ENCODE measurements at regions not wholly inside any gene's neighbourhood (a gene's known extent, or its start where the extent isn't known, plus 50 kb on each side); places are given as distances from the start of the nearest gene placed in this dataset.

DNA sequence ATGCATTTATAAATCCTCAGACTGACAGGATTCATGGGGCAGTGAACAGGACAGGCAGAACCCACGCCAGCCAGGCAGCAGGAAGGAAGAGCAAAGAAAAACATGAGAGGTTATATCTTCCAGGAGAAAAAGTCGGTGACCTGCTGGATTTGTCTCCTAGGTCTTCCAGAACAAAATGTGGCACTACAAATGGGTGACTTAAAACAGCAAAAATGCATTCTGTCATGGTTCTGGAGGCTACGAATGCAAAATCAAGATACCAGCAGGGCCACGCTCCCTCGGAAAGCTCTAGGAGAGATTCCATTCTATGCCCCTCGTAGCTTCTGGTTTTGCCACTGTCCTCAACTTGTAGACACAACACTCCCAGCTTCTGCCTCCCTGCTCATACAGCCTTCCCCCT is 63.4 kb downstream of the PSMG1 start:
- TF ChIP-seq ZNF610 (tag by site-specific recombination; IDR thresholded peaks at IDR 0.05; ENCODE audit: borderline replicate concordance) (no peak), ZNF311 (tag by site-specific recombination; IDR thresholded peaks at IDR 0.05; ENCODE audit: borderline replicate concordance) (no peak), ZNF155 (tag by site-specific recombination; IDR thresholded peaks at IDR 0.05) (no peak), ZNF76 (tag by site-specific recombination; IDR thresholded peaks at IDR 0.05; ENCODE audit: borderline replicate concordance, low read depth) (no peak), MYNN (tag by site-specific recombination; IDR thresholded peaks at IDR 0.05; ENCODE audit: borderline replicate concordance) (no peak), ZNF530 (tag by site-specific recombination; IDR thresholded peaks at IDR 0.05; ENCODE audit: low read depth) (no peak), ZNF274 (IDR thresholded peaks at IDR 0.05; ENCODE audit: low read length) (no peak), ZNF274 (tag by site-specific recombination; IDR thresholded peaks at IDR 0.05; ENCODE audit: borderline replicate concordance) (no peak), ZNF707 (tag by site-specific recombination; IDR thresholded peaks at IDR 0.05) (no peak), HOXC10 (CRISPR knock-in tag; IDR thresholded peaks at IDR 0.05) (no peak)
- TF ChIP-seq, protein P1, sequence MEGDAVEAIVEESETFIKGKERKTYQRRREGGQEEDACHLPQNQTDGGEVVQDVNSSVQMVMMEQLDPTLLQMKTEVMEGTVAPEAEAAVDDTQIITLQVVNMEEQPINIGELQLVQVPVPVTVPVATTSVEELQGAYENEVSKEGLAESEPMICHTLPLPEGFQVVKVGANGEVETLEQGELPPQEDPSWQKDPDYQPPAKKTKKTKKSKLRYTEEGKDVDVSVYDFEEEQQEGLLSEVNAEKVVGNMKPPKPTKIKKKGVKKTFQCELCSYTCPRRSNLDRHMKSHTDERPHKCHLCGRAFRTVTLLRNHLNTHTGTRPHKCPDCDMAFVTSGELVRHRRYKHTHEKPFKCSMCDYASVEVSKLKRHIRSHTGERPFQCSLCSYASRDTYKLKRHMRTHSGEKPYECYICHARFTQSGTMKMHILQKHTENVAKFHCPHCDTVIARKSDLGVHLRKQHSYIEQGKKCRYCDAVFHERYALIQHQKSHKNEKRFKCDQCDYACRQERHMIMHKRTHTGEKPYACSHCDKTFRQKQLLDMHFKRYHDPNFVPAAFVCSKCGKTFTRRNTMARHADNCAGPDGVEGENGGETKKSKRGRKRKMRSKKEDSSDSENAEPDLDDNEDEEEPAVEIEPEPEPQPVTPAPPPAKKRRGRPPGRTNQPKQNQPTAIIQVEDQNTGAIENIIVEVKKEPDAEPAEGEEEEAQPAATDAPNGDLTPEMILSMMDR (tag by site-specific recombination; IDR thresholded peaks at IDR 0.05), result no peak
- TF ChIP-seq, protein P2, sequence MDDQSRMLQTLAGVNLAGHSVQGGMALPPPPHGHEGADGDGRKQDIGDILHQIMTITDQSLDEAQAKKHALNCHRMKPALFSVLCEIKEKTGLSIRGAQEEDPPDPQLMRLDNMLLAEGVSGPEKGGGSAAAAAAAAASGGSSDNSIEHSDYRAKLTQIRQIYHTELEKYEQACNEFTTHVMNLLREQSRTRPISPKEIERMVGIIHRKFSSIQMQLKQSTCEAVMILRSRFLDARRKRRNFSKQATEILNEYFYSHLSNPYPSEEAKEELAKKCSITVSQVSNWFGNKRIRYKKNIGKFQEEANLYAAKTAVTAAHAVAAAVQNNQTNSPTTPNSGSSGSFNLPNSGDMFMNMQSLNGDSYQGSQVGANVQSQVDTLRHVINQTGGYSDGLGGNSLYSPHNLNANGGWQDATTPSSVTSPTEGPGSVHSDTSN (CRISPR knock-in tag; IDR thresholded peaks at IDR 0.05), result no peak
- TF ChIP-seq, protein P3, sequence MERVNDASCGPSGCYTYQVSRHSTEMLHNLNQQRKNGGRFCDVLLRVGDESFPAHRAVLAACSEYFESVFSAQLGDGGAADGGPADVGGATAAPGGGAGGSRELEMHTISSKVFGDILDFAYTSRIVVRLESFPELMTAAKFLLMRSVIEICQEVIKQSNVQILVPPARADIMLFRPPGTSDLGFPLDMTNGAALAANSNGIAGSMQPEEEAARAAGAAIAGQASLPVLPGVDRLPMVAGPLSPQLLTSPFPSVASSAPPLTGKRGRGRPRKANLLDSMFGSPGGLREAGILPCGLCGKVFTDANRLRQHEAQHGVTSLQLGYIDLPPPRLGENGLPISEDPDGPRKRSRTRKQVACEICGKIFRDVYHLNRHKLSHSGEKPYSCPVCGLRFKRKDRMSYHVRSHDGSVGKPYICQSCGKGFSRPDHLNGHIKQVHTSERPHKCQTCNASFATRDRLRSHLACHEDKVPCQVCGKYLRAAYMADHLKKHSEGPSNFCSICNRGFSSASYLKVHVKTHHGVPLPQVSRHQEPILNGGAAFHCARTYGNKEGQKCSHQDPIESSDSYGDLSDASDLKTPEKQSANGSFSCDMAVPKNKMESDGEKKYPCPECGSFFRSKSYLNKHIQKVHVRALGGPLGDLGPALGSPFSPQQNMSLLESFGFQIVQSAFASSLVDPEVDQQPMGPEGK (tag by site-specific recombination; IDR thresholded peaks at IDR 0.05), result no peak
